Activated T-cell treated with anti-CD3 and anti-CD28 coated beads for 48 hours (primary cell): ENCODE measurements at regions not wholly inside any gene's neighbourhood (a gene's known extent, or its start where the extent isn't known, plus 50 kb on each side); places are given as distances from the start of the nearest gene placed in this dataset.
"Not testable (repeated sequence)": the region's sequence is repeated elsewhere in the genome, so short reads cannot be mapped to it uniquely, and the experiment has no call there.

Source experiments
- DNase-seq: peaks from one replicate; pipeline ENCODE4 v3.0.0-alpha.2; 2020; ENCODE audit warnings: low read depth

DNA sequence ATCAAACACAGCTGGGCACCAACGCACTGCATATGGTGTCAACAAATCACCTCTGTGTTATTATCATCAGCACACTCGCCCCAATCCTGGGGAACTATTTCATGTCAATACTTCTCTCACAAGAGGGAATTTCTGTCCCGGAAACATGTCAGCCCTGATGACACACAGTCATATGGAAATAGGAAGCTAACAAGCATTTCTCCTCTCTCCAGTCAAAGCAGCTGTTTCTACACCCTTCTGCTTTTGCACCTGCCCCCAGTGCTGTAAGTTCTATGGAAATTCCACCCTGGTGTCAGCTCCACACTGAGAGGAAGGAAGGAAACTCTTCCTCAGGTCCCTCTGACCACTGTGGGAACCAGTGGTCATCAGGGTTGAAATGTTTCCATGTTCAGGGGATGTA lies 447.6 kb upstream of the ID2 start:
- no peak for DNase-seq

DNA sequence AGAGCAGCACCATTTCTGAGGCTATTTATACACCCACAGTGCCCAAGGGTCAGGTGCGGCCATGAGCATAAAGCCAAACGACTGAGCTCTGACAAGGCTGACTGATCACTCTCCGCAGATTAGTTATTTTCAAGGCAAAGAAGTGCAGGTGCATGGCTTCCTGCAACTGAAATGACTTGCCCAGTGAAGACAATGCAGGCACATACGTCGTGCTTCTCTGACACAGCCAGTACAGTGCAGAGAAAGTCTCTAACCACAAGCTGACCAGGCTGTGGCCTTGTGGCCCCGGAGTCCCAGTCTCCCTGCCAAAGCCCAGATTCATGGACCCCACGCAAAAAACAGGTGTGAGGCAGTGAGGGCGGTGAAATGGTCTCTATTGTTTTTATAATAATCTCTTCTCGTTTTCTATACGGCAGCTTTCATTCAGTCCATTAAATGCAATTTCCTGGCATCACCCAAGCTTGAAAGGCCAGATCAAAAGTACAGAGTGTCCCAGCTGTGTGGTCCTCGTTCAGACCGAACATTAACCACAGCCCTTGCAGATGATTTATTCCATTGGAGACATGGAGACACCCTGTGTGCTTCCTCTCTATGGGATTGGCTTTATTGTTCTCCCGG lies 447.0 kb upstream of the ID2 start:
- no peak for DNase-seq

DNA sequence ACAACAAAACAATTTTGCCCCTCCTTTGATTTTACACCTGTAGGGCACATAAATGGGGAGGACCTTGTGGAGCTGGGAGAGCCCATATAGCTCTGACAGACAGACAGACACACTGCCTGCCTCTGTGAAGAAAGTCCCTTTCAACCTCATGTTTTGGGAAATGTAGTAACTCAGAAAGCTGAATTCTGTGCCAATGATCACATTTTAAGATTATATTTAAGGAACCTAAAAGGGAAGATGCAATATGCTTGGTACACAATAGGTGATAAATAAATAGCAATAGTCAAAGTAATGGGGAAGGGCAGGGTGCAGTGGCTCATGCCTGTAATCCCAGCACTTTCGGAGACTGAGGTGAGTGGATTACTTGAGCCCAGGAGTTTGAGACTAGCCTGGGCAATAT lies 446.4 kb upstream of the ID2 start:
- no peak for DNase-seq

DNA sequence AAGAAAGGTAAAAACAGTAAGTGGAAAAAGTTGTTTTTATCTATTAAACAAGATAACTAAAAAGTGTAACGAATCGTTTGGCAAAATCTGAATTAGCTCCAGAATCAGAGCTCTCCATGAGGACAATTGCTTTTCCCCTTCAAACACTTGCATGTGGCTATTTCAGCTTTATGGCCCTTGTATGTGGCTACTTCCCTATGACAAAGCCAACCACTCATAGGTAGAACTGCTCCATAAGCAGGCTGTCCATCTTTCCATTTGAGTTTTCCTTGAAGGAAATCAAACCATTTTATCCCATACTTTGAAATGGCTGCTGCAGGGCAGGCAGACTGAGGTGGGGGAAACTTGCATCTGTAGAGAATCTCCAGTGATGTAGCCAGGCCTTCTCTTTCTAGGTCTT lies 445.5 kb upstream of the ID2 start:
- no peak for DNase-seq

DNA sequence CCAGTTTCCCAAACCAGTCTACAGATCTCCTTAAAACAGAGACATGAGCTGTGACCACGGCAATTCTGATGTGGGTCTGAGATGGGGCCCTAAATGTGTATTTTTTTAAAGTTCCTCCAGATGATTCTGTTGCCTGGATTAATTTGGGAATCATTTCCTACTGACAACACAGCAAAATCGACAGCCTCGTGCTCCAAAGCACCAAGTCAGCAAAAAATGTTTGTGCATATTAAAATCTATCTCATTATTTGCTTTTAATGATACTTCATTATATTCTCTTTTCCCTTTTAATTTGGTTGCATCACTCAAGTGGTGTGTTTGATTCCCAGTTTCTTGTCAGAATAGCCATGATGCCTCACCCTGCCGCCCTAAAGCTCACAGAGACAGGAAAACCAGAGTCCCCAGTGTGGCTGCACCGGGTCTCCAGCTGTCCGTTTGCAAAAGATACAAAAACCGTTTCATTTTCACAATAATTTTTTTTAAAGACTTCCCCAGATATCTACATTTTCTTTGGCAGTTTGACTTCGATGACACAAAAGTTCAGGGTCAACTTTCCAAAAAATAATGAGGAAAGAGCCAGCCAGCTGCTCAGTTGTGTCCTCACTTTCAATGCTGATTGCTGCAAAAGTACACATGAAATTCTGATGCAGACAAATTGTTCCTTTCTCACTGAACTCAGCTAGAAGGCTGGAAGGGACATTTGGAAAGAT lies 443.2 kb upstream of the ID2 start:
- DNase-seq: no peak

DNA sequence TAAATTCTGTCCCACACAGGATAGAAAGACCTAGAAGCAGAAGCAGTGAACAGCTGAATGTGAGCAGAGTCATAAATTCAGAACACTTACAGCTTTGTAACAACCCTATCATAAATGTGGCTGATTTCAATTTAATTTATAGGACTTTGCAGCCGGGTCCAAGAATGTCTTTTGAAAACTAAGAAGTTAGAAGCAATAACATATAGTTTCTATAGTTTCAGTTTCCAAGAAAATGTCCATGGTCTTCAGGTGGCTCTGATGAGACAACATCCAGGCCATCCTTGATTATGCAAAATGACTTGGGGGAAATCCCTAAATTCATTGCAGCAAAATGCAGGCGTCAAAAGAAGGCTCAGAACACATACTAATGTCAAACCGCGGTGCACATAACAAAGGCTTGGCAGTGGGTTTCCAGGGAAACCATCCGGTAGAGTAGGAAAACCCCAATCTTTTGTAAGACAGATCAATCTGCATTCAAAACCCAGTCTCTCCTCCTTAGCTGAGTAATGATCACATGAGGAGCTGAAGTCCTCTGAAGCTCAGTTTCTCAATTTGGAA lies 442.2 kb upstream of the ID2 start:
- DNase-seq: peak; percentile 11

DNA sequence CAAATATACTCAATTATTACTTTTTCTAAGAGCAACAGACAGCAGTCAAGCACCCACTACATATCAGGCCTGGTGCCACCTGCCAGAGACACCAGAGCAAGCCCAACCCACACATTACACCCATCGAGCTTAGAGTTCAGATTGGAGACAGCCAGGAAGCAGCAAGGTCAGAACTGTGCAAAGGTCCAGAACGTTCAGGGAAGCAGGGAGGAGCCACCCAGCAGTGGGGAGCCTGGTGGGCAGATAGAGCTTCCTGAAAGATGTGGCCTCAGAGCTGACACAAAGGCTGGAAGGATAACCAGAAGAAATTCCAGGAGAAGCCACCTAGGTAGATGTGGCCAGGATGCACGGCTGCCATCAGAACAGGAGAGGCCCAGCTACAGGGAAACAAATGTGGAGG lies 440.5 kb upstream of the ID2 start:
- DNase-seq: no peak

DNA sequence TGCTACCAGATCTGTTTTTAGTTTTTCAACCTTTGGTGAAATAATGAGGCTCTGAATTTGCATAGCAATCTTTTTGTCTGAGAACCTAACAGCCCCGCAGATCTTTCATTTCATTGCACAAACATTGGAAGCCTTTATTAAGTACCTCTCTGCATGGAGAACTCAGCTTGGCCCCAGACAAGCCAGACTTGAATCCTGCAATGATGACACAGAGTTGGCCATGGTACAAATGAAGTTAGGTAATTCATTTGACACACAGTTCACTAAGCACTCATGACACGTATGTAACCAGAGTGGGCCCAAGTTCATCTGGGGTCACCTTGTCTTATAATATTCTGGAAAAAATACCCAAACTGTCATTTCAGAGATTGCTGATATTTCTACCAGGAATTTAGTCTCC lies 439.1 kb upstream of the ID2 start:
- DNase-seq: no peak

DNA sequence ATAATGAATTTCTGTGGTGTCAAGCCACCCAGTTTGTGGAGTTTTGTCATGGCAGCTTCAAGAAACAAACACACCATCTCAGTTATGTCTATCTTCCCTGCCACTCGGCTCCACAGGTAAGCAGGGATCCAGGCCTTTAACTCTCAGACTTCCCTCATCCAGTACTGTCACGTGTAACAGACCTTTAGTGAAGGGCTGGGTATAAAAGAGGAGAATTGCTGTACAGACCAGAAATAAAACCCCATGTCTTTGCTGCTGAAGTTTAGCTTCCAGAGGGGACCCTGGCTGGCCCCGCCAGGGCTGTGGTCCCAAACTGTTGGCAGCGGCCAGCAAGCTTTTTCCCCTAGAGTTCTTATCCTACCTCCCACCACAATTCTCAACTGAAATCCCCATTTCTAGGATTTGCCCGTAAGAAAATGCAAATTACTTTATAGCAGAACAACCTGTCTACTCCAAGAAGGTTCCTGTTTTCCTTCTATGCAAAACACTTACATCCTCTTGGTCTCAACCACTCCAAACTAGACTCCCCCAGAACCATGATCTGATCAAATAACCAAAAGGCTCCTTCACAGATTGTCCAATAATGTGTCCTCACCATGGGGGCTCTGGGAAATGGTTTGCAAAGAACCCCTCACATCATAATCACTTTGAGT lies 438.0 kb upstream of the ID2 start:
- no peak for DNase-seq

DNA sequence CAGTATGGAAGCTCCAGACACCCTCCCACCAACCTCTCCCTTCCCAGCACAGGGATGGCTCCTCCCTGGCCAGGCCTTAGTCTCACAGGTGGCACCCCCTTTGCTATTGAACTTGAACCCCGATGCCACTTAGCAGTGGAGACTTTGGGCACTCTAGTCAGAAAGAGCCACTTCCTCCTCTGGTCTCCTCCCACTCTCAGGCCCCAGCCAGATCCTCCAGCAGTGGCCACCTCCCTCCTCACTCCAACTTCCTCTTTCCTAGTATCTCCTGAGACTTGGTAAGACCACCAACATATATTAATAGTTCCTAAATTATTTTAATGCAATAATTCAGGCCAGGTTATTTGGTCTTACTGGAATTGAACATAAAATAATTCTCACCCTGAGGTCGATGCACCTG lies 437.2 kb upstream of the ID2 start:
- no peak for DNase-seq

DNA sequence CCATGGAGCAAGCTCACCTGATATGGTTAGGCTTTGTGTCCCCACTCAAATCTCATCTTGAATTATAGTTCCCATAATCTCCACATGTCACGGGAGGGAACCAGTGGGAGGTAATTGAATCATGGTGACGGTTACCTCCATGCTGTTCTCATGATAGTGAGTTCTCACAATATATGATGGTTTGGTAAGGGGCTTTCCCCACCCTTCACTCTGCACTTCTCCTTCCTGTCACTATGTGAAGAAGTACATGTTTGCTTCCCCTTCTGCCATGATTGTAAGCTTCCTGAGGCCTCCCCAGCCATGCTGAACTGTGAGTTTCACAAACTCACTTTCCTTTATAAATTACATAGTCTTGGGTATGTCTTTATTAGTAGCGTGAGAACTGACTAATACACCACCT lies 435.7 kb upstream of the ID2 start:
- DNase-seq: no peak

DNA sequence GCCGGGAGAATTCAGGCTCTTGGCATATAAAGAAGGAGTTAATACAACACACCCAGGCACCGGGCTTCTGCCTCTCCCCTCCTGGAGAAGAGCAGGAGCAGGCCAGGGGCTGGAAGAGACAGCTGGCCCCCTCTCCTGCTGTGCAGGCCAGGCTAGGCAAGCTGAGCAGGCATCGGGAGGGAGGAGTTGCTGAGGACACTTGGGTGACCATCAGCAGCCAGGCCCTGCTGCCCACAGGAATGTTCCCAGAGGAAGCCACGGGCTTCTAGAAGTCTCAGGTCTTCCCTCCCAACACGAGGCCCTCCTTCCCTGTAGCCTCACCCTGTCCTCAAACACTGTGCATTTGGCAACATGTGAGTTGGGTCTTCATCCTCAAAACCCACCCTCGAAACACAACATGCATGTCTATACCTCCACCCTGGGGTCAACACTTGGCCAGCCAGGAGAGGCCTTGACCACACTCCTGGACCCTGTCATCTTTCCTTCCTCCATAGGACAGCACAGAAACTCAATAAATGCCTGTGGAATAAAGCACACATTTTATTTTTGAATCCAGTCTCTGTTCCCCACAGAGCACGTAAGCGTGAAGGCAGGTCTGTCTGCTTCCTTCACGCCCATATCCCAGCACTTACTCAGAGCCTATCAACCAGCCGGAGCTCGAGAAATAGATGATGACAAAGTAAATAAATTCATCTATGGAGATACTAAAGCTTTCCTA lies 433.8 kb upstream of the ID2 start:
- DNase-seq: no peak

DNA sequence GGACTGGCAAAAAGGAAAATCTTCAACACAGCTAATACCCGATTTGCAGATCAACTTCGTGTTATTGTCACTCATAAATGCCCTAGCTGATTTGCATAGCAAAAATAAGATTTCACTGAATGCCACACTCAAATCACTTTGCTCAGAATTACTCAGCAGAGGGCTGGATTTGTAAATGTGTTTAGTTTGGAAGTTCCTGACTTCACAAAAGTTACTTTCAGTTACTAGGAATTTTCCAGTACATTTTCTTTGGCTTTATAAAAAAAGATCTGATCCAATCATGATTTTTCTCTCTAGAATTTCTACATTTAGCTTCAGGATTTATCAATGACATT lies 433.3 kb upstream of the ID2 start:
- DNase-seq: no peak

DNA sequence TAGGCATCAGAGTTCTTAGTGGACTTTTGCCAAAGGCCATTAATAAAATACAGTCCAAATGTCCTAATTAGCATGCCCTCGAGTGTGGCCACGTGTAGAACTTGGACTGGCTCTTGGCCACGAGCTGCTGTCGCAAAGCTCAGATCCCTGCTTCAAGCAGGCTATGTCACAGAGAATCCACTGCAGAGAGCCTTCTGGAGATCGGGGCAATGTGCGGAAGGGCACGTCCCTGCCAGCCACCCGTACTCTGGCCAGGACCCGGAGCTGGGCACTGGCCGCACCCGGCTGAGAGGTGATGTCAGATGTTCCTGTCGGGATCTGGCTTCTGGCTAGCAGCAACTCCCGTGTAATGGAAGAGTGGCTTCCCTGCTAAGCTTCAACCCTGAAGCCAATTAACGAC lies 432.7 kb upstream of the ID2 start:
- DNase-seq: no peak

DNA sequence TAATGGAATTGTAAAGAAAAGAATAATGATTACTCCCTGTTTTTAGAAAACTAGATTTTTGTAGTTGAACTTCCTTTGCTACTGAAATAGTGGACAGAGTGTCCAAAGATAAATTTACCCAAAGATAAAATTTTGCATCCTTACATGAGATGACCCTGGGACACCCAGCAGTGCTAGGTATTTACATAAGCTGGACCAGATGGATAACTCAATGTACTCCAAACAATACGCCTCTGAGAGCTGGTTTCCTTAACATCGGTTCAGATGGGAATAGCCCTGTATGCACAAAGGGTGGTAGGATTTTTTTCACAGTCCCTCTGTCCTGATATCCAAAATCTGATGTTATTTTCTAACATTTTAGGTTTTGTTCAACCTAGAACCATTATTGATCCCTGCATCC lies 432.1 kb upstream of the ID2 start:
- no peak for DNase-seq

DNA sequence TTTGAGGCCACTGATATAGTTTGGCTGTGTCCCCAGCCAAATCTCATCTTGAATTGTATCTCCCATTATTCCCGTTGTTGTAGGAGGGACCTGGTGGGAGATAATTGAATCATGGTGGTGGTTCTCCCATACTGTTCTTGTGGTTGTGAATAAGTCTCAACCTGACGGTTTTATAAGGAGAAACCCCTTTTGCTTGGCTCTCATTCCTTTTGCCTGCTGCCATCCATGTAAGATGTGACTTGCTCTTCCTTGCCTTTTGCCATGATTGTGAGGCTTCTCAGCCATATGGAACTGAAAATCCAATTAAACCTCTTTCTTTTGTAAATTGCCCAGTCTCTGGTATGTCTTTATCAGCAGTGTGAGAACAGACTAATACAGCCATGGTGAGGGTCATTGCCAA lies 431.6 kb upstream of the ID2 start:
- not testable (repeated sequence) for DNase-seq

DNA sequence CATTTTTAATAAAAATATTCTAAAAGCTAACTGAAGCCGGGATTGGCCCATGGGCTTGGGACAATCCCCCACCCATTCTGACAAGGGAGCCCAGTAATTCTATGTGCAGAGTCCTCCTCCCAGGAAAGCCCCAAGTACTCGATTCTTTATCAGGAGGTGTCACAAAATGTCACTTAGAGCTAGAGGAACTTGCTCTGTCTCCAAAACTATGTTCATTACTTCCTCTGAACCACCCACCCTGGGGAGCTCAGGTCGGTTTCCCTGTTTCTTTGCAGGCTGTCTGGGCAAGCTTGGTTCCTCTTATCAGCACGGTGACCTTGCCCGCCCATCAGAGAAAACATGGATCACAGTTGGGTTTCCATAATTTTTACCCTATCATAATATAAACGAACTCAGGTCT lies 430.6 kb upstream of the ID2 start:
- DNase-seq: no peak

DNA sequence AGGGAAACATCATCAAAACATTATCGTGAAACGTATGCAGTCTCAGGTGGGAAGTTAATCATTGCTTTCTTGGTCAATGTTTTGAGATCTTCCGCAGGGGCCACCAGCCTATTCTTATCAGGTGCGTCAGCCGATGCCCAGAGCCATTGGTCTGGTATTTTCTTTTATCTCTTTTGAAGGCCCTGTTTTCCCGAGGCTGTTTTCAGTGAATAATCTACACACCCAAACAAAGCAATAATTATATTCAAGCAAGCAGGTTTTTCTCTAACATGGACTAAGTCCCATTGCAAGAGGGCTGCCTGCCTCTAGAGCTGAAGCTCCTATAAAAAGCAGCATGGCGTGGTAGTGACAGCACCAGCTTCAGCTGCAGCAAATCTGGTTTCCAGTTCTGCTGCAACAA lies 430.0 kb upstream of the ID2 start:
- DNase-seq: no peak

DNA sequence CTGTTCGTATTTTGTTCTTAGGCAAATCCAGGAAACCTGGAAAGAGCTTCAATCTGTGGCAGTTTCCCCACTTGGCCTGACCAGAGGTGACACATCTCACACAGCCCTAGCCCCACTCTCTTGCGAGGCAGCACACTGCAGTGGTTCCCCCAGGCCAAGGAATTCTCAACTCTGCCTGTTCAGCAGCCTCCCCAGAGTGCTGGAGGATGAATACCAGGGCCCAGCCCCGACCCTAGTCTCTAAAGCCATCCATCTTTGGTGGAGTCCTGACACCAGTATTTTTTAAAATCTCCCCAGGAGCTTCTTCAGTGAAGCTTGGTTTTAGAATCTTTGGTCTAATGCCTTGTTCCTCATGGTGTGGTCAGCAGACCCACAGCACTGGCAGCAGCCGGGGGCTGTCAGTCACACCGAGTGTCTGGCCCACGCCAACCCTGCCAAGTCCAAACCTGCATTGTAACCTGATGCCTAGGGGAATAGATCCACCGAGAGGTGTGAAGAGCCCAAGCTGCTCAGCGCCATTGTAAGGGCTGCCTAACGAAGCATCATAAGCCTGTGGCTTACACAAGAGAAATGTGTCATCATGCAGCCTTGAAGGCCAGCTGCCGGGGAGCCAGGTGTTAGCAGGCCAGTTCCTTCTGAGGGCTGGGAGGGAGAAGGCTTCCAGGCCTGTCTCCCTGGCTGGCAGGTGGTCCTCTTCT lies 428.7 kb upstream of the ID2 start:
- DNase-seq: no peak

DNA sequence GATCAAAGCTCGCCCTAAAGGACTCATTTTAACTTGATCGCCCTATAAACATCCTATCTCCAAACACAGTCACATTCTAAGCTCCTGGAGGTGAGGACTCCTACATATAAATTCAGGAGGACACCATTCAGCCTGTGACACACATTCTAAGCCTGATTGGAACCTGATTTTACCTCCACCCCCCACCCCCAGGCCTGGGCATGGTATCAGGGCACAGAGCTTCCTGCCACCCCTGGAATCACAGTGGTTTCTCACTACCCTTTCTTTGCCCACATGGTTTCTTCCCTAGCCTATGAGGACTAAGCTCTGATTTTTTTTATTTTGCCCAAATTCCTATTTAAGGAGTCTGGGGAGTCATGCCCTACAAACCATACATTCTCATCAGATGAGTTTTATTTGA lies 428.1 kb upstream of the ID2 start:
- DNase-seq: no peak

DNA sequence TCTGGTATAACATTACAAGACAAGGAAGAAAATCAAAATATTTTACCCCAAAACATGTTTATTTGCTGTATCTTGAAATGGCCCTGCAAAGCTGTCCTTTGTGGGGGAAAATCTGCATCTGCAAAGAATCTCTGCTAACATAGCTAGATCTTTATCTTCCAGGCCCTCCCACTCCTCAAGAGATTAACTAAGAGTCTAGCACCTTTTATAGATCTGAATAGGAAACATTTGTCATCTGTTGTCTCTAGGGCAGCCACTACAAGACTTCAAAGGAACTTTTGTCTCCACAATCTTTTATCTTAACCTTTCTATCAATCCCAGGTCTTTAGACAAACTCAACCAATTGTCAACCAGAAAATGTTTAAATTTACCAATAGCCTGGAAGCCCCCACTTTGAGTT lies 427.6 kb upstream of the ID2 start:
- not testable (repeated sequence) for DNase-seq

DNA sequence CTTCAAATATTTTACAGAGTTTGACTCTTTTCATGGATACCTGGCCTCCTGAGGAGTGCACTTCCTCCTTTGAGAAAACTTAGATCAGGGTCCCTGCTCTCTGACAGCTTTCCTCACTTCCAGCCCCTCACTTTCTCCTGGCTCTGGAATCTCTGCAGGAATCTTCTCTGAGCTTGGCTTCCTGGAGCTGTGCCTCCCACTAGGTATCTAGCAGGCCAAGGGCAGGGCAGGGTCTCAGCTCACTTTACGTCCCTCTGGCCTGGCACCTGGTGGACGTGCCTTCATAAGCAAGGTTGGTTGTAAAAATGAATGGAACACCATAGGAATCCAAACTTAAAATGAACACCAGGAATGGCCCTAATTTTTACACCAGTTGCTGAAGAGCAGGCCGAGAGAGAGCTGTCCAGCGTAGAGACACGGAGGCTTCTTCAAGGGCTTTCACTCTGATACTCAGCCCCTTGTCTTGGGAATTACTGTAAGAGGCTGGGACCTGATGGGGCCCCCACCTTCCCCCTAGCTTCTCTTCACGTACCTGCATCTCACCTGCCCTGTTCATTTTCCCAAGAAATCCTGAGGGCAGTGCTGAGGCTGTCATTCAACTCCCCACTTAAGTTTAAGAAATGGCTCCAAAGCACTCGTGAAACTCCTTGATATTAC lies 426.9 kb upstream of the ID2 start:
- no peak for DNase-seq
